ENCODE measurements at regions not wholly inside any gene's neighbourhood (a gene's known extent, or its start where the extent isn't known, plus 50 kb on each side); places are given as distances from the start of the nearest gene placed in this dataset.
"Not testable (repeated sequence)": the region's sequence is repeated elsewhere in the genome, so short reads cannot be mapped to it uniquely, and the experiment has no call there.

- DNase-seq (ENCODE audit: low read depth in 2 of 2): no peak
These were observed 92.0 kb upstream of the AMN1 start for GRCh38 chr12:31820832-31821231.

- DNase-seq (ENCODE audit: low read depth in 2 of 2): no peak
These were observed 90.6 kb upstream of the AMN1 start for GRCh38 chr12:31819427-31819826.

GRCh38 chr12:31818623-31819268 is 89.9 kb upstream of the AMN1 start:
- DNase-seq (ENCODE audit: low read depth in 2 of 2): no peak

GRCh38 chr12:31817120-31817519 is 88.3 kb upstream of the AMN1 start:
- DNase-seq (ENCODE audit: low read depth in 2 of 2): no peak

GRCh38 chr12:31815096-31815495 is 86.3 kb upstream of the AMN1 start:
- DNase-seq (ENCODE audit: low read depth in 2 of 2): no peak

GRCh38 chr12:31813305-31813704 is 84.5 kb upstream of the AMN1 start:
- DNase-seq (ENCODE audit: low read depth in 2 of 2): no peak

GRCh38 chr12:31807773-31808097 is 78.9 kb upstream of the AMN1 start:
- no peak for DNase-seq (ENCODE audit: low read depth in 2 of 2)

GRCh38 chr12:31807081-31807772 is 78.4 kb upstream of the AMN1 start:
- not testable (repeated sequence) for DNase-seq (ENCODE audit: low read depth in 2 of 2)

- DNase-seq (ENCODE audit: low read depth in 2 of 2): not testable (repeated sequence)
These were observed 76.9 kb upstream of the AMN1 start for GRCh38 chr12:31805681-31806080.

GRCh38 chr12:31804707-31805106 is 75.9 kb upstream of the AMN1 start:
- DNase-seq (ENCODE audit: low read depth in 2 of 2): peak in 1 of 2 donors; percentile 21

GRCh38 chr12:31804185-31804504 is 75.3 kb upstream of the AMN1 start:
- DNase-seq (ENCODE audit: low read depth in 2 of 2): no peak

GRCh38 chr12:31803306-31804184 is 74.7 kb upstream of the AMN1 start:
- no peak for DNase-seq (ENCODE audit: low read depth in 2 of 2)

- no peak for DNase-seq (ENCODE audit: low read depth in 2 of 2)
These were observed 73.1 kb upstream of the AMN1 start for GRCh38 chr12:31801872-31802271.

- no peak for DNase-seq (ENCODE audit: low read depth in 2 of 2)
These were observed 68.5 kb upstream of the AMN1 start for GRCh38 chr12:31797230-31797872.

GRCh38 chr12:31796270-31796951 is 67.6 kb upstream of the AMN1 start:
- DNase-seq (ENCODE audit: low read depth in 2 of 2): no peak

GRCh38 chr12:31794745-31795144 is 65.9 kb upstream of the AMN1 start:
- DNase-seq (ENCODE audit: low read depth in 2 of 2): no peak

- not testable (repeated sequence) for DNase-seq (ENCODE audit: low read depth in 2 of 2)
These were observed 62.4 kb upstream of the AMN1 start for GRCh38 chr12:31791265-31791664.

- DNase-seq (ENCODE audit: low read depth in 2 of 2): no peak
These were observed 61.9 kb upstream of the AMN1 start for GRCh38 chr12:31790759-31791158.

- DNase-seq (ENCODE audit: low read depth in 2 of 2): no peak
These were observed 56.5 kb upstream of the AMN1 start for GRCh38 chr12:31785318-31785717.

GRCh38 chr12:31783996-31784645 is 55.3 kb upstream of the AMN1 start:
- DNase-seq (ENCODE audit: low read depth in 2 of 2): no peak

GRCh38 chr12:31783556-31783955 is 54.7 kb upstream of the AMN1 start:
- DNase-seq (ENCODE audit: low read depth in 2 of 2): no peak

All from stimulated activated CD8-positive, alpha-beta memory T cell treated with anti-CD3 and anti-CD28 coated beads, Interleukin-15, amount 100 ng/mL, for 48 hours (primary cell).